GM12865 (cell line): ENCODE measurements at regions not wholly inside any gene's neighbourhood (a gene's known extent, or its start where the extent isn't known, plus 50 kb on each side); places are given as distances from the start of the nearest gene placed in this dataset.

Source experiments
- DNase-seq: peaks from one replicate; pipeline ENCODE4 v3.0.0; 2010; ENCODE audit warnings: low read depth
- H3K4me3 ChIP-seq: 2 replicates; pipeline ENCODE4 v1.5.1; 2011; ENCODE audit warnings: mild to moderate bottlenecking, low read depth, low read length, control low read depth
- CTCF ChIP-seq: IDR thresholded peaks from 2 replicates; pipeline ENCODE4 v1.5.1; 2011; ENCODE audit warnings: low read length, control low read depth, low read depth, inconsistent platforms; ENCODE audit not compliant: insufficient read depth; ENCODE audit errors: missing control alignments

- H3K4me3 ChIP-seq, result no peak overlapping the region
- DNase-seq, result no peak
- TF ChIP-seq CTCF, result no peak
Observed at GRCh38 chr1:95382000-95382786, 148.2 kb downstream of the RWDD3 start.

- H3K4me3 ChIP-seq, result no peak overlapping the region
- no peak for DNase-seq
- no peak for TF ChIP-seq CTCF
Observed at GRCh38 chr1:95383111-95383510, 149.1 kb downstream of the RWDD3 start.

DNA sequence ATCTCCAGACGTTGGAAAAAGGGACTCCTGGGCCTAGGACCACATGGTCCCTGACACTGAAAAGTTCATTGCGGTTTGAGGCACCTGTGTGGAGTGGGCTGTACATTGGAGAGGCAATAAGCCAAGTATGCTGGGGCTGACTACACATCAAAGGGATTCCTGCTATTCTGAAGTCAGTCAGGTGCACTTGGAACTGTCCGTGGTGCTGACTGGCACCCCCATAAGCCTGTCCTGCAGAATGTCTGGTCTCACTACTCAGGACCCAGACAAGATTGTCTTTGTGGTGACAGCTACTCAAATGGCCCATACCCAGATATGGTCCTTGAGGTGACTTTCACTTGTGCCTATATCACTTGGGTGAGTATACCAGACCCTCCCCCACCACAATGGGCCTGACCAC lies 150.6 kb downstream of the RWDD3 start:
- no peak for TF ChIP-seq CTCF
- no peak overlapping the region for H3K4me3 ChIP-seq
- peak; percentile 48 for DNase-seq

DNA sequence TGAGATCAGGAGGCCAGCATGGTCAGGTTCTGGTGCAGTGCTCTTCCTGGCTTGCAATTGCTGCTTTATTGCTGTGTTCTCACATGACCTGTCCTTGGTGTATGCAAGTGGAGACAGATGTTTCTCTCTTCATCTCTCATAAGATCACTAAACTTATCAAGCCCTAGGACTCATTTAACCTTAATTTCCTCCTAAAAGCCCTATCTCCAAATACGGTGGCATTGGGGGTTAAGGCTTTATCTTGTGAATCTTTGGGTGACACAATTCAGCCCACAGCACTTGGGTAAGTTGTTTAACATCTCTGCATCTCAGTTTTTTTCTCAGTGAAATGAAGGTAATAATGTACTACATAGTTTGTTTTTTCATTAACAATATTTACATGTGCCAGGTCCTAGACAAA lies 152.4 kb downstream of the RWDD3 start:
- TF ChIP-seq CTCF, result no peak
- no peak overlapping the region for H3K4me3 ChIP-seq
- no peak for DNase-seq

DNA sequence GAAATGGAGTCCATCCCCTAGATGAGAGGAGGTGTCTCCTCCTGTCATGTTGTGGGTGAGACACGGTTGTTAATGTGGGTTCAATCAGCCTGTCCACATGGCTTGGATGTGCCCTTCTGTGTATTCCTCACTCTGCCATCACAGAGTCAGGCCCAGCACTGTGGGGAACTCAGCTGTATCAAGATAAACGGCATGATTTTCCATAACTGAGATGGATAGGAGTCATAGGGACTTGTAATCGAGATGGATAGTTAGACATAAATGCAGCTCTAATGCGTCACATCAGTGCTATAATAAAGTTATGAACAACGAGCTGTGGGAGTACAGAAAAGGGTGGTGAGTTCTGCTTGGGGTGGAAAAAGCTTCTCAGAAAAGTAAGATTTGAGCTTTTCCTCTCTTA lies 152.9 kb downstream of the RWDD3 start:
- TF ChIP-seq CTCF, result no peak
- no peak for DNase-seq

DNA sequence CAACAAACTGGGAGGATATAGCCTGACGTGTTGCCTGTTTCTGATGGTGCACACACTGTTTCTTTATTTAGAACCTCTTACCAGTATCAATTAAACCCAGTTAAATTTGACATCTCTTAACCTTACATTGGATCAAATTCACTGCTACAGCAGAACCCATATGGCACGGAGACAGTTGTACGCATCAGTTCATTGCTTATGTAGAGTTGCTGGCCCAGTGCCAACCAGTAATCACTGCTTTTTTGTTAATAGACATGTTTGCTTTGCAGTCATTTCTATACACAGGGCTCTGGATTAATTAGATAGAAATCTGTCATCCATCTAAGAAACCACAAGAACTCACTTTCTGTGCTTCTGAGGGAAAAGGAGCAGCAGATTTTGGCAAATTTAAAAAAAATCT lies 154.0 kb downstream of the RWDD3 start:
- DNase-seq, result no peak
- no peak overlapping the region for H3K4me3 ChIP-seq
- TF ChIP-seq CTCF, result no peak

More for the DNA sequence above, 152.9 kb downstream of the RWDD3 start:
- H3K4me3 ChIP-seq, result no peak overlapping the region

- H3K4me3 ChIP-seq, result no peak overlapping the region
- no peak for TF ChIP-seq CTCF
- no peak for DNase-seq
Observed at GRCh38 chr1:95393434-95393833, 159.4 kb downstream of the RWDD3 start.
